OCI-LY1 (cell line): ENCODE measurements at regions not wholly inside any gene's neighbourhood (a gene's known extent, or its start where the extent isn't known, plus 50 kb on each side); places are given as distances from the start of the nearest gene placed in this dataset.

ENCODE experiments used
- EZH2 ChIP-seq: fragments of 200-600 bp; sonication (generic), shearing (Covaris generic); IDR thresholded peaks from 2 replicates; pipeline ENCODE4 v1.8.0; 2017; ENCODE audit warnings: borderline replicate concordance, mixed run types, mild to moderate bottlenecking, antibody characterized with exemption, low read length, moderate library complexity, mixed read lengths
- TF ChIP-seq, protein P1 (sequence below): fragments of 200-600 bp; sonication (generic), shearing (Covaris generic); IDR thresholded peaks from 2 replicates; pipeline ENCODE4 v1.5.1; 2017; ENCODE audit warnings: mild to moderate bottlenecking, antibody characterized with exemption, low read length, moderate library complexity, mixed read lengths

GRCh38 chr15:57881972-57882371 lies 175.5 kb downstream of the POLR2M start:
- TF ChIP-seq, protein P1, sequence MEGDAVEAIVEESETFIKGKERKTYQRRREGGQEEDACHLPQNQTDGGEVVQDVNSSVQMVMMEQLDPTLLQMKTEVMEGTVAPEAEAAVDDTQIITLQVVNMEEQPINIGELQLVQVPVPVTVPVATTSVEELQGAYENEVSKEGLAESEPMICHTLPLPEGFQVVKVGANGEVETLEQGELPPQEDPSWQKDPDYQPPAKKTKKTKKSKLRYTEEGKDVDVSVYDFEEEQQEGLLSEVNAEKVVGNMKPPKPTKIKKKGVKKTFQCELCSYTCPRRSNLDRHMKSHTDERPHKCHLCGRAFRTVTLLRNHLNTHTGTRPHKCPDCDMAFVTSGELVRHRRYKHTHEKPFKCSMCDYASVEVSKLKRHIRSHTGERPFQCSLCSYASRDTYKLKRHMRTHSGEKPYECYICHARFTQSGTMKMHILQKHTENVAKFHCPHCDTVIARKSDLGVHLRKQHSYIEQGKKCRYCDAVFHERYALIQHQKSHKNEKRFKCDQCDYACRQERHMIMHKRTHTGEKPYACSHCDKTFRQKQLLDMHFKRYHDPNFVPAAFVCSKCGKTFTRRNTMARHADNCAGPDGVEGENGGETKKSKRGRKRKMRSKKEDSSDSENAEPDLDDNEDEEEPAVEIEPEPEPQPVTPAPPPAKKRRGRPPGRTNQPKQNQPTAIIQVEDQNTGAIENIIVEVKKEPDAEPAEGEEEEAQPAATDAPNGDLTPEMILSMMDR, result no peak
- TF ChIP-seq EZH2, result no peak
